Hepatocyte (in vitro differentiated cells): ENCODE measurements at regions not wholly inside any gene's neighbourhood (a gene's known extent, or its start where the extent isn't known, plus 50 kb on each side); places are given as distances from the start of the nearest gene placed in this dataset.

Experiments used
- DNase-seq: peaks from one replicate; pipeline ENCODE4 v3.0.0-alpha.2; 2016; ENCODE audit warnings: low spot score
- H2AFZ ChIP-seq: fragments of 200-600 bp; sonication (generic); 2 replicates; pipeline ENCODE4 v1.6.0; 2016; ENCODE audit warnings: antibody characterized with exemption, mild to moderate bottlenecking
- H3K27ac ChIP-seq: fragments of 200-600 bp; sonication (generic); 2 replicates; pipeline ENCODE4 v1.5.1; 2016; ENCODE audit warnings: mild to moderate bottlenecking
- H3K27me3 ChIP-seq: fragments of 200-600 bp; sonication (generic); 2 replicates; pipeline ENCODE4 v1.6.1; 2016
- H3K36me3 ChIP-seq: fragments of 200-600 bp; sonication (generic); replicated peaks from 2 replicates; pipeline ENCODE4 v1.5.1; 2016; ENCODE audit warnings: low read depth; ENCODE audit not compliant: insufficient read depth
- H3K4me1 ChIP-seq: fragments of 200-600 bp; sonication (generic); 2 replicates; pipeline ENCODE4 v1.5.1; 2016; ENCODE audit warnings: mild to moderate bottlenecking, moderate library complexity; ENCODE audit not compliant: insufficient read depth
- H3K4me2 ChIP-seq: fragments of 200-600 bp; sonication (generic); 2 replicates; pipeline ENCODE4 v1.6.0; 2016
- H3K4me3 ChIP-seq: fragments of 200-600 bp; sonication (generic); 2 replicates; pipeline ENCODE4 v1.5.1; 2016; ENCODE audit warnings: mild to moderate bottlenecking
- H3K79me2 ChIP-seq: fragments of 200-600 bp; sonication (generic); 2 replicates; pipeline ENCODE4 v1.6.0; 2017; ENCODE audit warnings: mild to moderate bottlenecking
- H3K9me2 ChIP-seq: fragments of 200-600 bp; sonication (generic); replicated peaks from 2 replicates; pipeline ENCODE4 v1.6.0; 2017; ENCODE audit warnings: mild to moderate bottlenecking; ENCODE audit not compliant: insufficient read depth
- H3K9me3 ChIP-seq: fragments of 200-600 bp; sonication (generic); 2 replicates; pipeline ENCODE4 v1.5.1; 2016; ENCODE audit warnings: low read depth, mild to moderate bottlenecking
- H4K20me1 ChIP-seq: fragments of 200-600 bp; sonication (generic); 2 replicates; pipeline ENCODE4 v1.6.0; 2016; ENCODE audit warnings: mild to moderate bottlenecking; ENCODE audit not compliant: insufficient read depth, poor library complexity, severe bottlenecking
- EZH2 ChIP-seq: fragments of 200-600 bp; sonication (generic); IDR thresholded peaks from 2 replicates; pipeline ENCODE4 v1.6.1; 2016; ENCODE audit warnings: antibody characterized with exemption, mild to moderate bottlenecking, borderline replicate concordance
- EZH2phosphoT487 ChIP-seq: fragments of 200-600 bp; sonication (generic); IDR thresholded peaks from one replicate; pipeline ENCODE4 v1.6.1; 2018; ENCODE audit warnings: antibody characterized with exemption, mild to moderate bottlenecking, low read depth, moderate library complexity; ENCODE audit not compliant: unreplicated experiment, severe bottlenecking
- WGBS: methylation state at CpG from one replicate; pipeline ENCODE4 v1.1.6; 2016; ENCODE audit warnings: low lambda C conversion rate; ENCODE audit errors: missing lambda C conversion rate; 5-methylcytosine and 5-hydroxymethylcytosine counted together
- TF ChIP-seq, protein P1 (sequence below): fragments of 200-600 bp; sonication (generic); IDR thresholded peaks from 2 replicates; pipeline ENCODE4 v1.5.1; 2016; ENCODE audit warnings: antibody characterized with exemption, mild to moderate bottlenecking; ENCODE audit not compliant: poor library complexity

DNA sequence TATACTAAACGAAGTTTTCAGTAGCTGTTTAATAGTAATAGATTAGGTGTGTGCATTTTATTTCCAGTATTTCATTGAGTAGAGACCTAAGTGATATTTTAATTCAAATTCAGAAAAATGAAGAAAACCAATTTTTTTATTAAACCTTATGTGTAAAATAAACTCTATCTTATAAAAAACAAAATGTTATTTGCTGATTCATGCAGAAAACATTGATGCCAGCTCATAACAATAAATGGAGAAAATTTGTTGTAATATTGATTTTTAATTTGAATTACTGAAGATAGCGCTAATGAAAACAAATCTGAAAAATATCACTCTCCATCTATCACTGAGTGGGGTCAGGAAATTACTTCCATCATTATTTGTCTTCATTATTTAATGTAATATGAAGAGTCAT, 1177.8 kb upstream of the SEMA6A start:
- 81% methylated on average over 2 of the region's 2 CpGs for WGBS
- H3K36me3 ChIP-seq, result no peaks in the 10 kb centered on the region
- no peak overlapping the region for H3K4me3 ChIP-seq
- H3K9me3 ChIP-seq, result no peaks in the 10 kb centered on the region
- no peaks in the 10 kb centered on the region for H3K27me3 ChIP-seq
- DNase-seq, result no peak
- H3K9me2 ChIP-seq, result no peaks in the 10 kb centered on the region
- H3K27ac ChIP-seq, result no peak overlapping the region
- H4K20me1 ChIP-seq, result no peaks in the 10 kb centered on the region
- H2AFZ ChIP-seq, result no peak overlapping the region
- no peaks in the 10 kb centered on the region for H3K79me2 ChIP-seq
- no peak overlapping the region for H3K4me2 ChIP-seq
- H3K4me1 ChIP-seq, result no peaks in the 10 kb centered on the region
- TF ChIP-seq EZH2 (no peak), EZH2phosphoT487 (no peak)
- TF ChIP-seq, protein P1, sequence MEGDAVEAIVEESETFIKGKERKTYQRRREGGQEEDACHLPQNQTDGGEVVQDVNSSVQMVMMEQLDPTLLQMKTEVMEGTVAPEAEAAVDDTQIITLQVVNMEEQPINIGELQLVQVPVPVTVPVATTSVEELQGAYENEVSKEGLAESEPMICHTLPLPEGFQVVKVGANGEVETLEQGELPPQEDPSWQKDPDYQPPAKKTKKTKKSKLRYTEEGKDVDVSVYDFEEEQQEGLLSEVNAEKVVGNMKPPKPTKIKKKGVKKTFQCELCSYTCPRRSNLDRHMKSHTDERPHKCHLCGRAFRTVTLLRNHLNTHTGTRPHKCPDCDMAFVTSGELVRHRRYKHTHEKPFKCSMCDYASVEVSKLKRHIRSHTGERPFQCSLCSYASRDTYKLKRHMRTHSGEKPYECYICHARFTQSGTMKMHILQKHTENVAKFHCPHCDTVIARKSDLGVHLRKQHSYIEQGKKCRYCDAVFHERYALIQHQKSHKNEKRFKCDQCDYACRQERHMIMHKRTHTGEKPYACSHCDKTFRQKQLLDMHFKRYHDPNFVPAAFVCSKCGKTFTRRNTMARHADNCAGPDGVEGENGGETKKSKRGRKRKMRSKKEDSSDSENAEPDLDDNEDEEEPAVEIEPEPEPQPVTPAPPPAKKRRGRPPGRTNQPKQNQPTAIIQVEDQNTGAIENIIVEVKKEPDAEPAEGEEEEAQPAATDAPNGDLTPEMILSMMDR, result no peak

DNA sequence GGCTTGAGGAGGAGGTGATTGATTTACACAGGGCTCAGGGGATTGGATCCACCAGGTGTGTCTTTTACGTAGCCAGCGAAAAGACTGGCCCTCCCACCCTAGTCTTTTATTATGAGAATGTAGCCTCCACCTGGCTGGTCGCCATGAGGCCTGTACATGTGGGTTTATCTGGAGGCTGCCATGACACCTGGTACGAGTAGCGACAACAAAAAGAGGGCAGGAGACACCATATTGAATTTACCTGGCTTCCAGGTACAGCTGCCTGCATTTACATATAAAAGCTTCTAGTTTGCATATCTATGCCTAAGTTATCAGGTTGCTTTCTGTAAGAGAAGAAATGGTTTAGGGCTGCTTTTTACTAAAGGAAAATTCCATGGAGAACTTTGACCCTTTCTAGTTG, 1173.7 kb upstream of the SEMA6A start:
- WGBS, result 80% methylated on average over 5 of the region's 5 CpGs
- H3K36me3 ChIP-seq, result no peaks in the 10 kb centered on the region
- no peaks in the 10 kb centered on the region for H3K9me3 ChIP-seq
- H3K27me3 ChIP-seq, result no peaks in the 10 kb centered on the region
- no peaks in the 10 kb centered on the region for H3K4me1 ChIP-seq
- H2AFZ ChIP-seq, result no peak overlapping the region
- H3K27ac ChIP-seq, result no peak overlapping the region
- H3K79me2 ChIP-seq, result no peaks in the 10 kb centered on the region
- H3K4me2 ChIP-seq, result no peak overlapping the region
- H3K4me3 ChIP-seq, result no peak overlapping the region
- H4K20me1 ChIP-seq, result no peaks in the 10 kb centered on the region
- no peaks in the 10 kb centered on the region for H3K9me2 ChIP-seq
- DNase-seq, result no peak
- no peak for TF ChIP-seq EZH2phosphoT487
- TF ChIP-seq, protein P1, result no peak
- TF ChIP-seq EZH2, result no peak

DNA sequence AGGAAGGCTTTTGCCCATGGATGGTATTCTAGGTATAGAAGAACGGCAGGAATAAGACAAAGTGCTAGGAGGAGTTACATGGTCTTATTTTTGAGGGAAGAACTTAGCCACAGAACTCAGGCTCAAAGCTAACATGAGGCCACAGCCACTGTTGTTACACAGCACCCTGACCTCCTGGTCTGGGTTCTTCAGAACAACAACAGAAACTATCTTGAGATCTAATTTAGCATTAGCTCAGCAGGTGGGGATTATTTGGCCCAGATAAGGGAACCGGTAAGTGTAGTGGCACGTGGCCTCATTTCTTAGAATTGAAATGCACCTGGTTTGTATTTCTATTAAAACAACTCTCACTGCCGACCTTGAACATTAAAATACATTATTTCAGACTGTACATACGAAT, 1168.7 kb upstream of the SEMA6A start:
- H3K4me3 ChIP-seq, result no peak overlapping the region
- no peaks in the 10 kb centered on the region for H3K36me3 ChIP-seq
- TF ChIP-seq EZH2phosphoT487, result no peak
- TF ChIP-seq, protein P1, result no peak
- no peak for TF ChIP-seq EZH2
- H3K4me1 ChIP-seq, result no peaks in the 10 kb centered on the region
- no peaks in the 10 kb centered on the region for H3K27me3 ChIP-seq
- no peak overlapping the region for H2AFZ ChIP-seq
- no peak overlapping the region for H3K27ac ChIP-seq
- H3K9me3 ChIP-seq, result no peaks in the 10 kb centered on the region
- H3K79me2 ChIP-seq, result no peaks in the 10 kb centered on the region
- no peaks in the 10 kb centered on the region for H3K9me2 ChIP-seq
- no peak for DNase-seq
- WGBS, result 77% methylated on average over 5 of the region's 5 CpGs
- H3K4me2 ChIP-seq, result no peak overlapping the region
- no peaks in the 10 kb centered on the region for H4K20me1 ChIP-seq

DNA sequence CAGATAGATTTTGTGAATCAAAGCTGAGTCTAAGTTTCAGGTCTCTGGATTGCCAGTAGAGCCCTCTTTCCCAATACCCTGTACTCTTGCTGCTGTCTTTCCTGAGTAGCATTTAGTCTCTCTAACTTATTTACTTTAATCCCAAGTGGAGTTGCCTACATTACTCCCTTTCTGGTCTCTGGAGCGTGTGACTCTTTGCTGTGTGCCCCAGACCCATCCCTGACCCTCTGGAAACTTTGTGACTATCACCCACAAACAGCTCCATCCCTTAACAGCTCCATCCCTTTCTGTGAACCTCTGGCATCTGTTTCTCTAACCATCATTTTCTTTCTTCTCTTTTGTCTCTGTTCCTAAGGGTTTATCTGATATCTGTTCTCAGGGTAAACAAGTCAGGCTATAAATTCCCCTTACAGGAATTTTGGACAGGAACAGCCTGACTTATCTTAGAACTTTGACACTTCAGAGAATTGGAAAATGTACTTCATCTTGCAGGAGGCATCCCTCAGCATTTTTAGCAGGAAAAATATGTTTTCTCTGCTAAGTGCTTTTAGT, 1167.1 kb upstream of the SEMA6A start:
- H3K27me3 ChIP-seq, result no peaks in the 10 kb centered on the region
- WGBS, result 32% methylated on average over 1 of the region's 1 CpG
- H3K9me3 ChIP-seq, result no peaks in the 10 kb centered on the region
- H3K9me2 ChIP-seq, result no peaks in the 10 kb centered on the region
- no peaks in the 10 kb centered on the region for H3K79me2 ChIP-seq
- no peaks in the 10 kb centered on the region for H3K36me3 ChIP-seq
- H2AFZ ChIP-seq, result no peak overlapping the region
- H4K20me1 ChIP-seq, result no peaks in the 10 kb centered on the region
- no peak for DNase-seq
- no peak overlapping the region for H3K4me2 ChIP-seq
- TF ChIP-seq EZH2phosphoT487 (no peak), EZH2 (no peak)
- TF ChIP-seq, protein P1, result no peak
- H3K4me1 ChIP-seq, result no peaks in the 10 kb centered on the region
- no peak overlapping the region for H3K4me3 ChIP-seq
- H3K27ac ChIP-seq, result no peak overlapping the region
